ENCODE measurements at regions not wholly inside any gene's neighbourhood (a gene's known extent, or its start where the extent isn't known, plus 50 kb on each side); places are given as distances from the start of the nearest gene placed in this dataset.
A peak's percentile ranks its signal among the peaks of the same experiment; 100 is the strongest.

DNA sequence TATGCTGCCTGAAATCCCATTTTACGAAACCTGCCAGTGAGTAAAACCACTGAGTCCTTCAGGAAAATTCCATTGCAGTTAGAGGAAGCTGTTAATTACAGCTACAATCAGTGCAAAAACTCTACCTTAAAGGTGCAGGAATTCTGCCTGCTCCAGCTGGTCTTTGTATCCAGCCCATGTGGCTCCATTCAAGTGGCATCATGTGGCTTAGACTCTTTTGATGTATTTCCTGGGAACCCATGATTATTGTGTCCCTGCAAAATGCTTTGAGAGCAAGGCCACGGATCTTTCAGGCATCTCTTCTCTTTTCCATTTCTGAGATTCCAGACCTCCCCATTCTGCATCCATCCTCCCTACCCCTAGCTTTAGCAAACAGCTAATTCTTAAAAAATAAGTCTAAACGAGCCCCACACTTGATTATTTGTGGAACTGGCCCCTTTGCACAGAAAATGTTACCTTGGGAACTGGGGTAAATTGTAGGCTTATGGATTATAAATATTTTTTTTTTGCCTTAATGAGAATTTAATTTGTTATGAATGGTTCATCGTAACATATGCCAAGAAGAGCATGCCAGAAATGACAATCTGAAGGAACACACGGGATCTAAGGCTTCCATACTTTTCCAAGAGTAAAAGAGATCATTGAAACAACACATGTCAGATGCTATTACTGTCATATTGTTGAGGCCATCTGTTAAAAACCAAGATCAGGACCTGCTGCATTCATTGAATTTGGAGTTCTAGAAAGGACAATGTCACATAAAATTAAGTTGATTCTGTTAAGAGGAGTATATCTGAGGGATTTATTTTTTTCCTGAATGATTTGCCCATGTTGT lies 144.6 kb downstream of the TPH2 start:
- DNase-seq (ENCODE audit: low read depth in 2 of 3, low spot score in 2 of 3), result no peak

DNA sequence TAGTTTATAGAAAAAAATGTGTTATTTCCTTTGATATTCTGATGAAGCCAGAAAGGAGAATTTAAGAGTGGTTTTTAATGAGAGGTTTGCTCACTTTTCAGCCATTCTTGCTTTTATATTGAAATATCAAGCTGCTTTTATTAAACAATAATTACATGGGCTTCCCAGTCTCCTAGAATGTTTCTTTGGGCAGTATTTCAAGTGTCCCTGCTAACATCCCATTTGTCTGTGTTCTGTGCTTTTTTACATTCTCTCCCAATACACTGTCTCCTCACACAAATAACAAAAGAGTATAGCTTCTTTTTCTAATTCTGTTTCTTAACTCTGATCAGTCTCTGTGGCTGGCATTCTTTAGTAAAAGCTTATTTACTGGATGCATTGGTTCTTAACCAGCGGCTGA lies 145.4 kb downstream of the TPH2 start:
- no peak for DNase-seq (ENCODE audit: low read depth in 2 of 3, low spot score in 2 of 3)

DNA sequence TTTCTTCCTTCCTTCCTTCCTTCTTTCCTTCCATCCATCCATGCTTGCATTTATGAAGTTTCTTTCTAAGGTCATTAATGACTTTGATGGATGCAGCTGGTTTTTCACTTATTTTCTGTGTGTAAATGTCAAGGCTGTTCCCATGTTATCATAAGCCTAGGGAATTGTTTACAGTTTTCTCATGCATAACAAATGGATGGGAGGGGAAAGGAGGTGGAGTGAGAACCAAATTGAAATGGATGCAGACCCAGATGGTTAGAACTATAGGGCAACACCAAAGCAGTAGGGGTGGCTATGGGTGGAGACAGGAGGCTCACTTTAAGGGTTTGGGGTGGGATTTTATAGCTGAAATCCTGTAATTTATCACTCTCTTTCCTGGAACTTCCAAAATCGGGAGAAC lies 146.2 kb downstream of the TPH2 start:
- no peak for DNase-seq (ENCODE audit: low read depth in 2 of 3, low spot score in 2 of 3)

DNA sequence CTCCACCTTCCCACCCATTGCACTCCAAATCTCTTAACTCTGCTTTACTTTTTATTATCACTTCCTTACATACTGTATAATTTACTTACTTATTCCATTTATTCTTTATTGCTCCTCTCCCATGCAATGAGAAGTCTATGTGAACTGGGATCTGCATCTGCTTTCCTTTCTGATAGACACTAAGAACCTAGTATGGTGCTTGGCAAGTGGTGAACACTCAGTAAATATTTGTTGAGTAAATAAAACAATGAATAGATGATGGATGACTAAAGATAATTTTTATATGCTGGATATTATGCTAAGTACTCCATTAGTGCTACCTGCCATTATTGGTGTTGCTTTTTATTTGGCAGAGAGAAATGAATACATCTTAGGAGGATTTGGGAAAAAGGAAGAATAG lies 151.0 kb downstream of the TPH2 start:
- no peak for DNase-seq (ENCODE audit: low read depth in 2 of 3, low spot score in 2 of 3)

DNA sequence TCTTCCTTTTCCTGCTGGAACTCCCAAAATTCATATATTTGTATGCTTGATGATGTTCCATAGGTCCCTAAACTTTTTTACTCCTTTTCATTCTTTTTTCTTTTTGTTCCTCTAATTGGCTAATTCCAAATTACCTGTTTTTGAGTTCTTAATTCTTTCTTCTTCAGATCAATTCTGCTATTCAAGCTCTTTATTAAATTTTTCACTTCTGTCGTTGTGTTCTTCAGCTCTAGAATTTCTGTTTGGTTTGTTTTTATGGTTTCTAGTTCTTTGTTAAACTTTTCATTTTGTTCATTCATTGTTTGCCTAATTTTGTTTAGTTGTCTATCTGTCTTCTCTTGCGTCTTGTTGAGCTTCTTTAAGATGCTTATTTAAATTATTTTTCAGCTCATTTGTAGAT lies 154.8 kb downstream of the TPH2 start:
- no peak for DNase-seq (ENCODE audit: low read depth in 2 of 3, low spot score in 2 of 3)

DNA sequence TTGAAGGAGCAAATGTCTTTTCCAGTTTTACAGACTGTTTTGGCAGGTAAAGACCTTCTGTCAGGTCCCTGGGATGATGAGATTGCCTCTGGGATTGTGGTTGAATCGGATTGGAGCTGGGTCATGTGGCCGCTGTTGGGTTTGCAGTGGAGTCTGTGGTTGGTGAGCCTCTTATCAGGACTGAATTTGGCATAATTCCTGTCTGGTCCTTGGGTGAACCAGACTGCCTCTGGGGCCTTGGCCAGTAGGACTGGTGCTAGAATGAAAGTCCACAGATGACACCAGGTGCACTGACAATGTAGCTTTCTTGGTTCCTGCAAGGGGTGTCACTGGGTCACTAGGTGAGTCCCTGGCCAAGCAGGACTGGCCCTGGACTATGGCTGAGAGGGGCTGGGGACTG lies 155.3 kb downstream of the TPH2 start:
- no peak for DNase-seq (ENCODE audit: low read depth in 2 of 3, low spot score in 2 of 3)

DNA sequence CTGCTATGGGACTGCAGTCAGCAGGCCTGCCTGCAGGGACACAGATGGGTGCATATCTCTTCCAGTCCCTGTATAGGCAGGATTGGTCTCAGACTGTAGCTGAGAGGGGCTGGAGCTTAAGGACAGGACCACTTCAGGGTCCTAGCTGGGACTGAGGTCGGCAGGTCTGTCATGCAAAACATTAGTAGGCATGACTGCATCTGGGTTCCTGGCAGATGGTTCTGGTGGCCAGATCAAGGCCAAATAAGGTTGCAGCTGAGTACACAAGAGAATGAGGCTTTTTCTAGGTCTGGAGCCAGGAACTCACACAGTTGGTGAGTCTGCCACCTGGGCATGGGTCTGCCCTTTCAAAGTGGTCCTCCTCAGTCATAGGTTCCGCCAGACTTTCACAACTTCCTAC lies 155.8 kb downstream of the TPH2 start:
- DNase-seq (ENCODE audit: low read depth in 2 of 3, low spot score in 2 of 3), result no peak

DNA sequence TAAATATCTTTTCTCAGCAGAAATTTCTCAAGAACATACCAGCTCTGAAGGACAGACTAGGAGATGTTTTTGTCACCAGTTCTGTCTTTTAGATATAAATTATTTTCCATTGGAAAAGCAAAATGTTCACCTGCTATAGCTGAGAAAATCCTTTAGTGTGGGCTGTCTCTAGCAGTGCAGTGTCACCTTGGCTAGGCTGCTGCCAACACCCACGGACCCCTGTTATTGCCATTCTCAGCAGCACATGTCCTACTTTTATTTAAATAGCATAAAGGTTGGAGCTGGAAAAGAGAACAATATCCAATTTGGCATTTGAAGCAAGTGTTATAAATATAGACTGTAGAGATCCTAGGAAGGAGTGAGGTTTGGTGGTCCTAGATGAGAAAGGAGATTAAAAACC lies 156.4 kb downstream of the TPH2 start:
- no peak for DNase-seq (ENCODE audit: low read depth in 2 of 3, low spot score in 2 of 3)

DNA sequence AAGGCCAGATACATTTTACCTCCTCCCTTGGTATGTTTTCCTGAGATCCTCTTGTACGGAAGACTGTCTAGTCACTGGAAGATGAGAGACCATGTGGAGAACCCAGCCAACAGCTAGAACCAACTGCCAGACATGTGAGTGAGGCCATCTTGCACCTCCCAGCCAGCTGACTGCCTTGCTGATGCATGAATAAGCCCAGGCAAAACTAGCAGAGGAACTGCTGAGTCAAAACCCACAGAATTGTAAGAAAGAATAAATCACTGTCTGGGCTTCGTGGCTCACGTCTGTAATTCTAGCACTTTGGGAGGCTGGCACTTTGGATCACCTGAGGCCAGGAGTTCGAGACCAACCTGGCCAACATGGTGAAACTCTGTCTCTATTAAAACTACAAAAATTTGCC lies 160.0 kb downstream of the TPH2 start:
- no peak for DNase-seq (ENCODE audit: low read depth in 2 of 3, low spot score in 2 of 3)

DNA sequence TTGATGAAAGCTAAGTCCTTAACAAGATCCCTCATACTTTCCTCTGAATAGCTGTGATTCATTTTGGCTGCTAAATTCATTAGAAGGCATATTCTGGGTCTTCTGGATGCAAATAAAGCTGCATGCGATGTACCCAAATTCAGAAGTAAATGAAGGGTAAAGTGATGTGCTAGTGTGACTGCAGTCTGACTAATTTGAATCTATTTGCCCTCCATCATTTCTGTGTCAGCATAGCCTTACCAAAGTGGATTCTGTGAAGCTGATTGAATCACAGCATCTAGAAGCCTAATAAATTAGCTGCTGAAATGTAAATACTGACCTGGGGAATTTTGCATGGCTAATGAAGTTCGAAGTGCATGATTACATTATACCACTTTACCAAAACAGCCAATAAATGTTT lies 162.2 kb downstream of the TPH2 start:
- DNase-seq (ENCODE audit: low read depth in 2 of 3, low spot score in 2 of 3), result no peak

DNA sequence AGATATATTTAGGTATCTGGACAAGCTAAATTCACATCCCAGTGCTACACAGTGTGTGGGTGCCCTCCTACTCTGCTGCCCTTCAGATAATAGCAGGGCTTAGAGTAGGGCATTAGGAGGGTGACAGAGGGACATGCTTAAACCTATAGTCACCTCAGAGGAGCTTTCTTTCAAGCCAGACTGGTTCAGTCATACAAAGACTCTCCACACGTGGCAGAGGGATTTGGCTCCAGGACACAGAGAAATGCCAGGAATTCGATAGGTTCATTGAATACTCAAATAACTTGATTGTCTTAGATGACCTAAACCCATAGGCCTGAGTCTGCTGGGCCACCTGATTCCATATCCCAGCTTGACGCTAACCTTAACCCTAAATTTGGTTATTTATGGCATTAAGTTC lies 163.5 kb downstream of the TPH2 start:
- no peak for DNase-seq (ENCODE audit: low read depth in 2 of 3, low spot score in 2 of 3)

DNA sequence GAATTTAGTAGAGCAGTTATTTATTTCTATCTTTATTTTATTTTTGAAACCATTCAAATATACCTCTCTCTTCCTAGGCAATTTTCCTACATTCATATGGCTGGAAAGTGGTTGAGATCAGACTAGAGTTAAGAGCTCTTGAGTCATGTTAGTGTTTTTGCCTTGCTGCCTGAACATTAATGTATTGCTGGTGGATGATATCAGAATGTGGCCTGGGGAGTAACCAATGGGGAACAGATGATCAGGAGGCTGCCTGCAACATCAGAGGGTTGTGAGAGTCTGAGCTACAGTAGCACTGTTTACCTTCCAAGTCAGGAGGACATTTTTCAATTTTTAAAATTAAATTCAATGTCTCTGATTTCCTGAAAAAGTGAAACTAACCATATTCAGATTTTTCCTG lies 166.3 kb upstream of the TRHDE start:
- no peak for DNase-seq (ENCODE audit: low read depth in 2 of 3, low spot score in 2 of 3)

DNA sequence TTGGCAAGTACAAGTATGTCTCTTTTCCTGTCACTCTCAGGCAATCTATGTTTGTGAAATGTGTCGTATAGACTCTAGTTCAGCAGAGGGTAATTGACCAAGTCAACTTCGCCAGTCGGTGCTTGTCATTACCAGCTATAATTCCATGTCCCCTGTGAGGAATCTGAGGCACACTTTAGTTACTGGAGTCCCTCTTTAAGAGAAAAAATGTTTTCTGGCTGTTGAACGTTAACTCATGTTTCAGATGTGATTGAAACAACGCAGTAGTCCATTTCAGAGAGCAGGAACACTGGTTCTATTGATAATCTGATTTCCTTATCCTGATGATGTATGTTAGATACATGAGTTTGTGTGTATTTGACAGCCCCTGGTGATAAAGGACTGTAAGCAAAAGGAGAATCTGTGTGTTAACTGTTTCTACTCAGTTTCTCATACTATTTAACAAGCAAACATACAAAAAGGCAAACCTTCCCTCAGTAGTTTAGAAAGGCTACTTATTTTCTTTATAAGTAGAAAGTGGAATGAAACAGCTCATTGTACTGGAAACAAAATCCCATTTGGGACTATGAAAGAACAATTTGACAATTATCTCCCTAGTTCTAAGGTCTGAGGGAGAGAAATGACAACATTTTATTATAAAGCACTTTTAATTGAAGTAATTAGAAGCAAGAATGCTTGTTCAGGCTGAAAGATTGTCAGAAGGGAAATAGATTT lies 161.1 kb upstream of the TRHDE start:
- no peak for DNase-seq (ENCODE audit: low read depth in 2 of 3, low spot score in 2 of 3)

DNA sequence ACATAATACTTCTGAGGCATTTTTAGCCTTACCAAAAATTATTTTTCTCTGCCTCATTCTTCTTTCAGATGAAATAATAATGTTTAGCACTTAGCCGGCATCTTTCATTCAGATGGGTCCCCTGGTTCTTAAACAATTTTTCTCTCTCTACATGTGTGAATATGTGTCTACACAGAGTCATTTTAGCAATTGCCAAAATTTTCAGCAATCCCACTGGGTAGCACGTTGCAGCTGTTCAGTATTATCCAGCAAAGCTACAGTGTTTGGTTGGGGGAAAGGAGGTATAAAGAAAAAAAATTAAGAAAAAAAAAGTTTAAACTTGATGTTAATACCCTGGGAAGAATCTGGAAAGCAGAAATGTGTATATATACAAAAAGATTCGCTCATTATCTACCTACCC lies 160.5 kb upstream of the TRHDE start:
- DNase-seq (ENCODE audit: low read depth in 2 of 3, low spot score in 2 of 3), result no peak

DNA sequence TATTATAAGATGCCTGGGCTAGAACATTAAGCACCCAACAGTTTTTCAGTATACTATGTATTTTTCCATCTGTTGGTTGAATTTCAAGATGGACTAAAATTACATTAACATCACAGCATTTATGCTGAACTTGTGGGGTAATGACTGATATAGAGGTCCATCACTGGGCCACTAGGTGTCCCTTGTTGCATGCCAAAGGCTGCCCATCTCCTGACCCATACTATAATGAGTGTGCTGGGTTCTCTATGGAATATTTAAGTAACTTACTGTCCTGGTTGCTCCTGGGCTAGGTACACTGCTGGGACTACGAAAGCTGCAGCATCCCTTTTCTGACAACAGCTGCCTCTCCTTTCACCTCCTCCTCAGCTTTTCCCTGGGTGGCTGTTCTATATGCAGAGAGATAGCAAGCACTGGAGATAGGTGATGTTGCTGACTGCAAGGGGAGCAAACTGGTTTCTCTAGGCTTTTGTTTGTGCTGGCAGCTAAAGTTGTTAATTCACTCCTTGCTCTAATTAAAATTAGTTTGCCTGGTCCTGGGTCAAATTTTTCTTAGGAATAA lies 138.6 kb upstream of the TRHDE start:
- no peak for DNase-seq (ENCODE audit: low read depth in 2 of 3, low spot score in 2 of 3)

DNA sequence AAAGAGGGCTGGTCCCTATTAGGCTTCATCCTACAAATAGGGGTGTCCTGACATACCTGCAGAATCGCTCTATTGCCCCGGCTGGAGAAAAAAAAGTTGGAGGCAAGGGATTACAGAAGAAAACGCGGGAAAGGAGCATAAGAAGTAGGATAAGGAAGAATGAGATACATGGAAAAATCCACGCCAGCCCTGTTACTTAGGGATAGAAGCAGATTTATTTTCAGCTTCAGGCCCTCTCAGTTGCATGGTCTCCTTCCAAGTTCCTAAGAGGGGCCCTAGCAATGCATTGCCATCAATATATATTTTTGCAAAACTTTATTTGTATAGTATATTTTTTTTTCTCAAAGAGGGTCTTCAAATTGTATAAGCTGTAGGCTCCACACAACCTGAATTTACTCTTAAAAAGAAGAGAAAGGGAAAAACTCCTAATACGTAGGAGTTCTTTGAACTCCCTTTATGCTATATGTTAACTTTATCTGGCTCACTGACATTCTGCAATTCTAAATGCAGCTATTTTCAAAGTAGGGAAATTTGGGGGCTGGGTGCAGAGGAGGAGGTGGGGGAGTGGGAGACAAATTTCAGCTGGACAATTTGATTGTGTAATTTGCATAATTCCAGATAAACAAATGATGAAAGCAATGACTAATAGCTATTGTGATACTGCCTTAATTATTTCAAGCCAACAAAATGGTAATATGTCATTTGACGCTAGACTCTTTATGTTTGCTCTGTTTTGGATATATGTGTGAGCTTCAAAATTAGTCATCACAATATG lies 137.7 kb upstream of the TRHDE start:
- DNase-seq (ENCODE audit: low read depth in 2 of 3, low spot score in 2 of 3), result no peak

DNA sequence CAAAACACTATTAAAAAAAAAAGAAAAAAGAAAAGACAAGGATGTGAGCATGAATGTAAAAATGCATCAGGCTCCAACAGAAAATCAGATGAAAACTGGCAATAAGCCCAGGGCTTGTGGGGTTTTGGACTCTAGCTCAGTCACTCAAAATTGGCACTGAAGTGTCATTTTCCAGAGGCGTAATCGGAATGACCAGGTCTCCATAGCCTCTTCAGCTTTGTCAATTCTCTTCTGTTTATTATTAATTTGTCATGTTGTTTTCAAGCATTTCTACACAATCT lies 137.2 kb upstream of the TRHDE start:
- no peak for DNase-seq (ENCODE audit: low read depth in 2 of 3, low spot score in 2 of 3)

DNA sequence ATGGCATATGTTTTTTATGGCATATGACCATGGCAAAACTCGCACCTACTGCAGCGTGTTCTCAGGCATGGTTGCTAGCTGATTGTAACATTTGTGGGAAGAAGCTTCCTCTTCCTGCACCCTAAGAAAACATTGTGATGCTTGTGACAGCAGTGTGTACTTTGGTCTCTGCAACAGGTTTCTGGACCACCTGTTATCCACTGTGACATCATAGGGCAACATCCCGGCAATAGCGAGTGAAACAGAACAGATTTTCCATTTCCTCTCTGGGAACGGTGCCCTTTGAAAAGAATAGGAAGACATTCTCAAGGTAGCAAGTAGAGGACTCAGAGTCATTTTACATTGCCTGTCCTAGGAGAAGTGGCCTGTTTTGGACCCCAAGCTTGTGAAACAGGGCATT lies 135.4 kb upstream of the TRHDE start:
- DNase-seq (ENCODE audit: low read depth in 2 of 3, low spot score in 2 of 3), result no peak

DNA sequence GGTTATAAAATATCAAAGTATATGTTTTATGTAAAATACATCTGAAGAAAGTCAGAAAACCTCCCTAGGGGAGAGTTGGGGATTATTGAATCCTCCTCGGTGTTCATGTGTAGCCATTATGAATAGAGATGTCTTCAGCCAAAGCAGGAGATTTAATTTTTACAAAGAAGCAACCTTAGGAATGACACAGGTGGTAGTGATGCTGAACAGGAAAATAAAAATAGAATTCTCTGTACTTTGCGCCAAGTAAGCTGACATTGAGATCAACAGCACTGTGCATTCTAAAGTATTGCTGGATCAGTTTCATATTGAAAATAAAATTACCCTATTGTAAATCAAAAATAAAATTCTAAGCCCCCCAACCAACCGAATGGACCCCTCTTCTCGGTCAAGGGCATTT lies 132.8 kb upstream of the TRHDE start:
- no peak for DNase-seq (ENCODE audit: low read depth in 2 of 3, low spot score in 2 of 3)

DNA sequence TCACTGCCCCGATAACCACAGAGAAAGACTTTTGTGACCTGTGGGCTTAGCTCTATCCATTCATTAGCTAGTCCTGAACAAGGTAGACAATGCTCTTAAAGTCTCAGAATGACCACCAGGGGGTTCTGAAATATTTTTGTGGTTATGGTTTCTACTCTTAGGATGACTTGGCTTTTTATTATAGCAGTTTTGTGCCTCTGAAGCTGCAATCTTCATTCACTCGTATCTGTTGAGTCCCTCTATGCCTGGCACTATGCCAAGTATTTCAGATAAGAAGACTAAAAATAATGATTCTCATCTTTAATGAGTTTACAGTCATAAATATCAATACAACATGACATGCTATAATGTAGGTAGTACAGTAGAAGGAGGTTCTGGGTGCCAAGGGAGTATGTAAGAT lies 130.8 kb upstream of the TRHDE start:
- peak in 1 of 3 donors; percentile 16 for DNase-seq (ENCODE audit: low read depth in 2 of 3, low spot score in 2 of 3)

DNA sequence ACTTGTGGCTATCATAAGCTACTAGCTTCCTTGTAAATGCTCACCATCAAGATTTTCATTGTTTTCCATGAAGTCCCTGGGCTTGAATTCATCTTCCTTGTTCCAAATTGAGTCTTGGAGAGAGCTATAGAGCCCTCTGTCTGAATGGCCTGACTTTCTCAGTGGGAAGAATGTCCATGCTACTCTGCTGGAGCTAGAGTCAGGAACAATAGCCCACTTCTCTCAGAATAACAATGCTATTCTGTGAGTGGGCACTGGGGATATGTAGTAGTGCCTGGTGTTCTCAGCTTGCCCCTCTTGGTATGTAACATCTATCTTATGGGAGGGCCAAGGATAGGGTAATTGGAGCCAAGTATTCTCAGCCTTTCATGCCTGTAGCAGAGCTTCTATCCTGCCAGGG lies 127.6 kb upstream of the TRHDE start:
- DNase-seq (ENCODE audit: low read depth in 2 of 3, low spot score in 2 of 3), result no peak

DNA sequence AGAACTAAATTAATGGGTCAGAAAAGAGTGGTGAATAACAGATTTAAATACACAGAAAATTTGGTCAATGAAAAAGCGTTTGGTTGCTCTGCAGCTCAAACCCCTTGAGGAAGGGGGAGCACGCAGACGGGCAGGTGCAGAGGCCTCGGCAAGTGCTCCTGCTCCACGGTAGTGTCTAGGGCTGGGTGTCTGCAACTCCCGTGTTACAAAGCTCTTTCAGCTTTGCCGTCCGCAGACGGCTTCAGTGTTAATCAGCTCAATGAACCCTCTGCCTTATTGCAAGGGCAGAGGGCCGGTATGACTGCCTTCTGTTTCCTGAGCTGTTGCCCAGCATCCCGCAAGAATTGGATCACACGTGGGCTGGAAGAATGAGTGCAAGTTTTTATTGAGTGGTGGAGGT lies 125.7 kb upstream of the TRHDE start:
- no peak for DNase-seq (ENCODE audit: low read depth in 2 of 3, low spot score in 2 of 3)
